ENCODE measurements at regions not wholly inside any gene's neighbourhood (a gene's known extent, or its start where the extent isn't known, plus 50 kb on each side); places are given as distances from the start of the nearest gene placed in this dataset.

GRCh38 chr21:43282358-43283120, 113.7 kb downstream of the CRYAA start:
- Histone ChIP-seq H4K20me1 (ENCODE audit: insufficient read depth) (no peaks in the 10 kb centered on the region), H3K4me2 (no peak overlapping the region), H2AFZ (ENCODE audit: low read depth) (no peak overlapping the region), H3K36me3 (replicated peaks in 1 of 2; ENCODE audit: control insufficient read depth in 1 of 2, insufficient read depth in 2 of 2, low read length in 1 of 2) (no peaks in the 10 kb centered on the region), H3K4me1 (ENCODE audit: control insufficient read depth in 1 of 2, insufficient read depth in 2 of 2, low read depth in 1 of 2, low read length in 1 of 2) (peaks cover 0 to 15% of the 10 kb centered on the region in 2 experiments; a peak in 1 of 4 replicates), H3F3A (replicated peaks; ENCODE audit: insufficient read depth) (no peaks in the 10 kb centered on the region), H3K9me3 (no peaks in the 10 kb centered on the region), H3K9ac (no peak overlapping the region), H3K27ac (ENCODE audit: low read depth in 2 of 2, low read length in 1 of 2) (no peak overlapping the region), H3K4me3 (ENCODE audit: low read depth in 2 of 2, low read length in 1 of 2) (no peak overlapping the region), H3K79me2 (ENCODE audit: insufficient read depth) (no peaks in the 10 kb centered on the region), H3K9me2 (no peaks in the 10 kb centered on the region), H3K27me3 (ENCODE audit: insufficient read depth) (no peaks in the 10 kb centered on the region)
- no peak for DNase-seq
- 60% methylated on average over 12 of the region's 23 CpGs for WGBS (ENCODE audit: low lambda C conversion rate)
- TF ChIP-seq PBX3 (IDR thresholded peaks at IDR 0.05) (no peak), CTCF (IDR thresholded peaks at IDR 0.05) (no peak), SIN3A (IDR thresholded peaks at IDR 0.05; ENCODE audit: borderline replicate concordance, low read depth, low read length) (no peak), JUND (IDR thresholded peaks at IDR 0.05) (no peak), USF2 (IDR thresholded peaks at IDR 0.05; ENCODE audit: borderline replicate concordance, low read depth, low read length) (no peak), NRF1 (IDR thresholded peaks at IDR 0.05; ENCODE audit: low read depth, low read length) (no peak), RCOR1 (IDR thresholded peaks at IDR 0.05; ENCODE audit: low read length) (no peak), FOXM1 (IDR thresholded peaks at IDR 0.05; ENCODE audit: low read depth) (no peak), USF1 (IDR thresholded peaks at IDR 0.05; ENCODE audit: borderline replicate concordance, low read depth) (no peak), ZBTB33 (IDR thresholded peaks at IDR 0.05; ENCODE audit: borderline replicate concordance, low read depth) (no peak), RFX5 (IDR thresholded peaks at IDR 0.05; ENCODE audit: low read length) (no peak)
- TF ChIP-seq, protein P1, sequence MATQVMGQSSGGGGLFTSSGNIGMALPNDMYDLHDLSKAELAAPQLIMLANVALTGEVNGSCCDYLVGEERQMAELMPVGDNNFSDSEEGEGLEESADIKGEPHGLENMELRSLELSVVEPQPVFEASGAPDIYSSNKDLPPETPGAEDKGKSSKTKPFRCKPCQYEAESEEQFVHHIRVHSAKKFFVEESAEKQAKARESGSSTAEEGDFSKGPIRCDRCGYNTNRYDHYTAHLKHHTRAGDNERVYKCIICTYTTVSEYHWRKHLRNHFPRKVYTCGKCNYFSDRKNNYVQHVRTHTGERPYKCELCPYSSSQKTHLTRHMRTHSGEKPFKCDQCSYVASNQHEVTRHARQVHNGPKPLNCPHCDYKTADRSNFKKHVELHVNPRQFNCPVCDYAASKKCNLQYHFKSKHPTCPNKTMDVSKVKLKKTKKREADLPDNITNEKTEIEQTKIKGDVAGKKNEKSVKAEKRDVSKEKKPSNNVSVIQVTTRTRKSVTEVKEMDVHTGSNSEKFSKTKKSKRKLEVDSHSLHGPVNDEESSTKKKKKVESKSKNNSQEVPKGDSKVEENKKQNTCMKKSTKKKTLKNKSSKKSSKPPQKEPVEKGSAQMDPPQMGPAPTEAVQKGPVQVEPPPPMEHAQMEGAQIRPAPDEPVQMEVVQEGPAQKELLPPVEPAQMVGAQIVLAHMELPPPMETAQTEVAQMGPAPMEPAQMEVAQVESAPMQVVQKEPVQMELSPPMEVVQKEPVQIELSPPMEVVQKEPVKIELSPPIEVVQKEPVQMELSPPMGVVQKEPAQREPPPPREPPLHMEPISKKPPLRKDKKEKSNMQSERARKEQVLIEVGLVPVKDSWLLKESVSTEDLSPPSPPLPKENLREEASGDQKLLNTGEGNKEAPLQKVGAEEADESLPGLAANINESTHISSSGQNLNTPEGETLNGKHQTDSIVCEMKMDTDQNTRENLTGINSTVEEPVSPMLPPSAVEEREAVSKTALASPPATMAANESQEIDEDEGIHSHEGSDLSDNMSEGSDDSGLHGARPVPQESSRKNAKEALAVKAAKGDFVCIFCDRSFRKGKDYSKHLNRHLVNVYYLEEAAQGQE (IDR thresholded peaks at IDR 0.05; ENCODE audit: low read depth, low read length) = no peak
- ChIA-PET POLR2A (no interaction called here), CTCF (no interaction called here)

All from SK-N-SH (cell line).